ENCODE measurements at regions not wholly inside any gene's neighbourhood (a gene's known extent, or its start where the extent isn't known, plus 50 kb on each side); places are given as distances from the start of the nearest gene placed in this dataset.

DNA sequence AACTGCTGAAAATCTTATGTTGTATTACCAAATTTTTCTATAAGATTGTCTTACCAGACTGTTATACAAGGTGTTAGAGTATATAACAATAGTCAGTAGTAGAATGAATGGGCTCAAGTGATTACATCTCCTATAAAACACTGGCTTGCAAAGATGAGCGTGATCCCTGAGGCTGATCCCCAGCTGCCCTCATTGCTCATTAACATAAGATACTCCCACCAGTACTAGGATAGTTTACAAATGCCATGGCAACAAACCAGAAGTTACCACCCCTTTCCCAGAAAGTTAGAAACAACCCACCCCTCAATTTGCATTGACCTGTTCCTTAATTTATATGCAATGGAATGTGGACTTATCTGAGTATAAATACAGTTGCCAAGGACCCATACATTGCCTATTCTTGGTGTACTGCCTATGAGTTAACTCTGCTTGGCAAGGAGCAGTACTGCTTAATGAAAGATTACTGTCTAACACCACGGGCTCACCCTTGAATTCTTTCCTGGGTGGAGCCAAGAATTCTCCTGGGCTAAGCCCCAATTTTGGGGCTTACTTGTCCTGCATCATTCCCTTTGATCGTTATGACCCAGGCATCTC lies 252.8 kb upstream of the CHD6 start:
- DNase-seq, result no peak
- no peaks in the 10 kb centered on the region for H3K4me1 Mint-ChIP-seq
- H3K36me3 Mint-ChIP-seq (ENCODE audit: low read depth), result no peaks in the 10 kb centered on the region
- H3K4me3 Mint-ChIP-seq, result no peak overlapping the region
- no peak overlapping the region for H3K27ac Mint-ChIP-seq
- H3K27me3 Mint-ChIP-seq, result peaks cover 2% of the 10 kb centered on the region
- TF ChIP-seq, protein P1, sequence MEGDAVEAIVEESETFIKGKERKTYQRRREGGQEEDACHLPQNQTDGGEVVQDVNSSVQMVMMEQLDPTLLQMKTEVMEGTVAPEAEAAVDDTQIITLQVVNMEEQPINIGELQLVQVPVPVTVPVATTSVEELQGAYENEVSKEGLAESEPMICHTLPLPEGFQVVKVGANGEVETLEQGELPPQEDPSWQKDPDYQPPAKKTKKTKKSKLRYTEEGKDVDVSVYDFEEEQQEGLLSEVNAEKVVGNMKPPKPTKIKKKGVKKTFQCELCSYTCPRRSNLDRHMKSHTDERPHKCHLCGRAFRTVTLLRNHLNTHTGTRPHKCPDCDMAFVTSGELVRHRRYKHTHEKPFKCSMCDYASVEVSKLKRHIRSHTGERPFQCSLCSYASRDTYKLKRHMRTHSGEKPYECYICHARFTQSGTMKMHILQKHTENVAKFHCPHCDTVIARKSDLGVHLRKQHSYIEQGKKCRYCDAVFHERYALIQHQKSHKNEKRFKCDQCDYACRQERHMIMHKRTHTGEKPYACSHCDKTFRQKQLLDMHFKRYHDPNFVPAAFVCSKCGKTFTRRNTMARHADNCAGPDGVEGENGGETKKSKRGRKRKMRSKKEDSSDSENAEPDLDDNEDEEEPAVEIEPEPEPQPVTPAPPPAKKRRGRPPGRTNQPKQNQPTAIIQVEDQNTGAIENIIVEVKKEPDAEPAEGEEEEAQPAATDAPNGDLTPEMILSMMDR (IDR thresholded peaks at IDR 0.05), result no peak
- ATAC-seq (ENCODE audit: low read depth), result no peak
- CTCF ChIA-PET, result no interaction called here
- H3K9me3 Mint-ChIP-seq, result peaks cover 16% of the 10 kb centered on the region
- intact Hi-C loops (cut with micrococcal nuclease), result no loop called here
- POLR2A ChIA-PET, result no interaction called here

DNA sequence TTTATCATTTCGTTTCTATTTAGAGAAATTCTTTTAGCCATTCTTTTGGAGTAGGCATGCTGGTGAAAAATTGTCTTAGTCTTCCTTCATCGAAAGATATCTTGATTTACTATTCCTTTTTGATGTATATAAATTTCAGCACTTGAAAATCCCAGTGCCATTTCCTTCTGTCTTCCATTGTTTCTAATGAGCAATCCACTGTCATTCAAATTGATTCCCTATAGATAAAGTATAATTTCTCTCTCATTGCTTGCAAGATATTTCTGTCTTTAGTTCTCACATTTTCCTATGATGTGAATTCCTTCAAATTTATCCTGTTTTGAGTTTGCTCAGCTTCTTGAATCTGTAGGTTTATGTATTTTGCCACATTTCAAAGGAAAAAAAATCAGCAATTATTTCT lies 251.1 kb upstream of the CHD6 start:
- ChIA-PET CTCF (no interaction called here), POLR2A (no interaction called here)
- H3K9me3 Mint-ChIP-seq, result peaks cover 16% of the 10 kb centered on the region
- H3K36me3 Mint-ChIP-seq (ENCODE audit: low read depth), result no peaks in the 10 kb centered on the region
- no peaks in the 10 kb centered on the region for H3K4me1 Mint-ChIP-seq
- no peak overlapping the region for H3K27ac Mint-ChIP-seq
- TF ChIP-seq, protein P1 (IDR thresholded peaks at IDR 0.05), result no peak
- intact Hi-C loops (cut with micrococcal nuclease), result no loop called here
- no peak for DNase-seq
- no peak for ATAC-seq (ENCODE audit: low read depth)
- H3K27me3 Mint-ChIP-seq, result peaks cover 2% of the 10 kb centered on the region
- no peak overlapping the region for H3K4me3 Mint-ChIP-seq

DNA sequence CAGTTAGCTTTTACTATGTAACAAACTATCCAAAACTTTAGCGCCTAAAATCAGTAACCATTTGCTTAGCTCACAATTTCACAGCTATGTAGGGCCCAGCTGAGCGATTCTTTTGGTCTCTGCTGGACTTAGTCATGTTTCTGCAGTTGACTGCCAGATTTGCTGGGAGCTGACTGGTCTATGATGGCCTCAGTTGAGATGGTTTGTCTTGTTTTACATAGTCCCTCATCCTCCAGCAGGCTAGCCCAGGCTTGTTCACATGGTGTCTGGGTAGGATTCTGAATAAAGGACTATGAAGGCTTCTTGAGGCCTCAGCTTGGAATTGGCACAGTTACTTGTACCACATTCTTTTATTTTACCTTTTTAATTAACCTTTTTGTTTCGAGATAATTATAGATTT lies 247.8 kb upstream of the CHD6 start:
- Mint-ChIP-seq H3K4me1 (no peaks in the 10 kb centered on the region), H3K36me3 (ENCODE audit: low read depth) (no peaks in the 10 kb centered on the region), H3K4me3 (no peak overlapping the region), H3K27me3 (peaks cover 2% of the 10 kb centered on the region), H3K27ac (no peak overlapping the region), H3K9me3 (peaks cover 18% of the 10 kb centered on the region)
- intact Hi-C loops (cut with micrococcal nuclease), result no loop called here
- ATAC-seq (ENCODE audit: low read depth) (no peak), DNase-seq (no peak)
- TF ChIP-seq, protein P1 (IDR thresholded peaks at IDR 0.05), result no peak
- CTCF ChIA-PET, result no interaction called here
- POLR2A ChIA-PET, result no interaction called here

DNA sequence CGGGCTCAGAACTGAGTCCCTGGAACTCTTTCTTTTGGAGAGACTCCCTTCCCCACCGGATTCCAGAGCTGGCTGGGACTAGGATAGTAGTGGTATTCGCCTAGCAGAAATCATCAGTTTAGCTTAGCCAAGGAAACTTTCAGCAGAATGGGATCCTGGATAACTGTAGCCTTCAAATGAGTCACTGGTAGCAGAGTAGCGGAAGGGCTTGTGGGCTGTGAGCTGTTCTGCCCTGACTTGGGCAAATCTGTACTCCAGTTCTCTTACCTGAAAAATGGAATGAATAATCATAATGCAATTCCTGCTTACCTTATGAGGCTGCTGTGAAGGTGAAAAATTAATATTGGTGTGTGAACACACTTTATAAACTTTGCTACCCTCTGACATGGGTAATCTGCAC lies 244.3 kb upstream of the CHD6 start:
- intact Hi-C loops (cut with micrococcal nuclease), result no loop called here

DNA sequence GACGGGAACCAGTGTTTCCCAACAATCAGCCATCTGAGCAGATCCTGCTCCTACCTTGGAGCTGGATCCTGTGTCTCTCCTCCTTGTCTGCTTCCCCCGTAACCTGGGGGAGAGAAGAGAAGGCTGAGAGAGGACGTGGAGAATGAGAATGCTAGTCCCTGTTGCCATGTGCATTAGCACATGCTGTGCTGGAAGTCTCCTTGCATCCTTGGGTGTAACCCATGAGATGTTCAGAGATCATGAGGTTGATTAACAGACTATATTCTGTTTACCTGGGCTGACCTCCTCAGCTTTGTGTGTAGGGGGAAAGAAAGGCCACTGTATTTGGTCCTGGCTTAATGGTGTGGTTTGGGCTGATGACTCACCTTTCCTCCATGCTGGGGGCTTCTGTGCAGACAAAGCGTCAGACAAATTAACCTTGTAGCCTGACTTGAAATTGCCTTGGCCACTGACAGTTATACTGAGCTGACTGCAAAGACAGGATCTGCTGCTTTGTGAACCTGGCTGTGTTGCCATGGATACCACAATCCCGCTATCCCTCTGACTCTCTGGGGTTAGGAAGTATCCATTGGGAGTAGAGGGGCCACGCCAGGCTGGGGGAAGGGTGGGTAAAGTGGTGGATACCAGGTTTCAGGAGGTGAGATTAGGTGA lies 243.7 kb upstream of the CHD6 start:
- peaks cover 11% of the 10 kb centered on the region for H3K9me3 Mint-ChIP-seq
- H3K4me1 Mint-ChIP-seq, result no peaks in the 10 kb centered on the region
- intact Hi-C loops (cut with micrococcal nuclease), result no loop called here
- H3K36me3 Mint-ChIP-seq (ENCODE audit: low read depth), result no peaks in the 10 kb centered on the region
- CTCF ChIA-PET, result no interaction called here
- H3K4me3 Mint-ChIP-seq, result no peak overlapping the region
- TF ChIP-seq, protein P1 (IDR thresholded peaks at IDR 0.05), result no peak
- POLR2A ChIA-PET, result no interaction called here
- H3K27me3 Mint-ChIP-seq, result peaks cover 4% of the 10 kb centered on the region
- ATAC-seq (ENCODE audit: low read depth) (no peak), DNase-seq (no peak)
- no peak overlapping the region for H3K27ac Mint-ChIP-seq

More for the DNA sequence above, 244.3 kb upstream of the CHD6 start:
- POLR2A ChIA-PET, result no interaction called here
- H3K9me3 Mint-ChIP-seq, result peaks cover 11% of the 10 kb centered on the region
- H3K4me3 Mint-ChIP-seq, result no peak overlapping the region
- H3K27ac Mint-ChIP-seq, result no peak overlapping the region
- ATAC-seq (ENCODE audit: low read depth), result no peak
- H3K36me3 Mint-ChIP-seq (ENCODE audit: low read depth), result no peaks in the 10 kb centered on the region
- H3K4me1 Mint-ChIP-seq, result no peaks in the 10 kb centered on the region
- CTCF ChIA-PET, result no interaction called here
- no peak for DNase-seq
- TF ChIP-seq, protein P1 (IDR thresholded peaks at IDR 0.05), result no peak
- H3K27me3 Mint-ChIP-seq, result peaks cover 4% of the 10 kb centered on the region

Data from activated B cell treated with CpG ODN at 0.5 μM for 24 hours (primary cell).